ENCODE measurements at regions not wholly inside any gene's neighbourhood (a gene's known extent, or its start where the extent isn't known, plus 50 kb on each side); places are given as distances from the start of the nearest gene placed in this dataset.
A peak's percentile ranks its signal among the peaks of the same experiment; 100 is the strongest.
"Not testable (repeated sequence)": the region's sequence is repeated elsewhere in the genome, so short reads cannot be mapped to it uniquely, and the experiment has no call there.

DNA sequence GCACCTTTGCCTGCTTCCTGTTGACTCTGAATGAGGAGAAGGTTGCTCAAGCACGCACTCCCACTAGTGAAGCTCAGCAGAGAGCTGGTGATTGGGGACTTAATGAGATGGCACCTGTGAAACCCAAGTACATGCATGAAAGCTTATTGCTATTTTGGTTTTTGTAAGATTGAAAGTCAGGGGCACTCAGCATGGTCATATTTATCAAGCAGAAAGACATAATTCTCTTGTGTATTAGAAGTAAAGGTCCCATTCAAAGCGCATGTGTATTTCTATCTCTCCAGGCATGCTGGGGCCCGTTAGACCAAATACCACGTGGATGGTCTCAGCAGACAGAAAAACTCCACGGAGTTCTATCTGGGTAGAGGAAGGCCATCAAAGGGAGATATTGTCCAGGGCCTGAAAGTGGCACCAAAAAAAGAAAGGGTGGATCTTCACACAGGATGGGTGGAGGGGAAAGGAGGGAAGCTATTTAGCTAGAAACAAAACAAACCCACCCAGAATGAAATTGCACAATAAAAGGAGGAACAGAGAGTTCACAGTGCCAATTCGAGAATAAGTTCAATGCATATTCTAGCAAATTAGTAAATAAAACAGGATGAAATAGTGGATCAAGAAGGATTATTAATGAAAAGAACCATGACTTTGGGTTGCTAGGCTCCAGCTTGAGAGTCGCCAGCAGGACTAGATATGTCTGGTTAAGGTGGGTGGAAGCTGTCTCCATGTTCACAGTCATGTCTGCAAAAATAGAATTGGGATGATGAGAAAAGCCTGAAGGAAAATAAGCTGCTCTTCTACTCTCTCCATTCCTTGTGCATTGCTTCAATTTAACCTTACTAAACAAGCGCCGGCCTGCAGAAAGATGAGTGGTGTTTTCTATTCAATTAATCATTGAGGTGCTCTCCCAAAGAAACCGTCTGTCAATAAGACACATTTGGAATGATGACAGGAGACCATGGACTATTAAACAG is 224.9 kb upstream of the DTNBP1 start:
- Mint-ChIP-seq H3K27ac (no peak overlapping the region), H3K9me3 (no peaks in the 10 kb centered on the region), H3K36me3 (ENCODE audit: low read depth) (no peaks in the 10 kb centered on the region), H3K4me1 (peaks cover 6% of the 10 kb centered on the region), H3K27me3 (no peaks in the 10 kb centered on the region), H3K4me3 (no peak overlapping the region)
- ChIA-PET CTCF (no interaction called here), POLR2A (no interaction called here)
- no peak for DNase-seq

DNA sequence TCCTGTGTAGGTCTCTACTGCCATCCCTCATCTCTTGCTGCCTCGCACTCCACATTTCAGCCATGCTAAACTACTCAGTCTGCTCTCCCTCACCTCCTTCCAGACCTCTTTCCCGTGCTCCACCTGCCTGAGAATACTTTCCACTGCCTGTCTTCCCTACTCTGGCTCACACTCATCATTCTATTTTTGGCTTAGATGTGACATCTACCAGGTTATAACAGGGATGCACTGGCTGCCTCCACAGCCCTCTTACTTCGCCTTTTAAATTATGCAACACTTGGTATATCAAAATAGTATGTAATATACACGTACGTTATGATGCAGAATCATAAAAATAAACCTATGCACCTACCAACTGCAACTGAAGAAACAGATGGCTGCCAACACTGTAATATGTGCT is 222.8 kb upstream of the DTNBP1 start:
- POLR2A ChIA-PET = no interaction called here
- CTCF ChIA-PET = interaction anchor here (2.0 kb wide), 1 partner anchor 8 kb away, joined by 5 read pairs; no protein-coding TSS in a partner anchor

DNA sequence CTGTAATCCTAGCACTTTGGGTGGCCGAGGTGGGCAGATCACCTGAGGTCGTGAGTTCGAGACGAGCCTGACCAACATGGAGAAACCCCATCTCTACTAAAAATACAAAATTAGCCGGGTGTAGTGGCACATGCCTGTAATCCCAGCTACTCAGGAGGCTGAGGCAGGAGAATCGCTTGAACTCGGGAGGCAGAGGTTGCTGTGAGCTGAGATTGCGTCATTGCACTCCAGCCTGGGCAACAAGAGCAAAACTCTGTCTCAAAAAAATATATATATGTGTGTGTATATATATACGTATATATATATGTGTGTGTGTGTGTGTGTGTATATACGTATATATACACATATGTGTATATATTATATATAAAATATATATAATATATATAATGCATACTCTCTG is 220.8 kb upstream of the DTNBP1 start:
- DNase-seq; H3K9me3 Mint-ChIP-seq; H3K27ac Mint-ChIP-seq; H3K36me3 Mint-ChIP-seq (ENCODE audit: low read depth); H3K27me3 Mint-ChIP-seq; H3K4me3 Mint-ChIP-seq; POLR2A ChIA-PET: not testable (repeated sequence)
- CTCF ChIA-PET = interaction anchor here (2.0 kb wide), 1 partner anchor 10 kb away, joined by 5 read pairs; no protein-coding TSS in a partner anchor
- peaks cover 29% of the 10 kb centered on the region for H3K4me1 Mint-ChIP-seq

More for the DNA sequence above, 222.8 kb upstream of the DTNBP1 start:
- Mint-ChIP-seq H3K36me3 (ENCODE audit: low read depth) (no peaks in the 10 kb centered on the region), H3K27me3 (no peaks in the 10 kb centered on the region), H3K27ac (no peak overlapping the region), H3K9me3 (no peaks in the 10 kb centered on the region), H3K4me1 (peaks cover 14% of the 10 kb centered on the region), H3K4me3 (no peak overlapping the region)
- DNase-seq = no peak

DNA sequence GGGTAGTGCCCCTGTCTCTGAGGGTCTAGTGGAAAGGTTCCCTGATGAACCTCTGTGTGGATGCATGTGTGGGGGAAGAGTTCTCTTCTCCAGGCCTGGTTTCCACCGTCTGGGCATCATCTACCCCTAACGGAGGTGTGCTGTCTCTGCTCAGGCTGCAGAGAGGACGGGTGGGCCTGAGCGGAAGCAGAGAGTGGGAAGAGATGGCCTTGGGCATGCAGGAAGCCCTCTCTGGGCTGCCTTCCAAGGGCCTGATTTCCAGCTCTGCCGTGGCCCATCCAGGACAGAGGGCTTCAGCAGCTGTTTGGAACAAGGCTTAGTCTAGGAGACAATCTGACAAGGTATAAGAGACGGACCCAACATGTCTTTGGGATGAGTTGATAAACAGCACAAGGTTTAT is 220.1 kb upstream of the DTNBP1 start:
- POLR2A ChIA-PET = no interaction called here

DNA sequence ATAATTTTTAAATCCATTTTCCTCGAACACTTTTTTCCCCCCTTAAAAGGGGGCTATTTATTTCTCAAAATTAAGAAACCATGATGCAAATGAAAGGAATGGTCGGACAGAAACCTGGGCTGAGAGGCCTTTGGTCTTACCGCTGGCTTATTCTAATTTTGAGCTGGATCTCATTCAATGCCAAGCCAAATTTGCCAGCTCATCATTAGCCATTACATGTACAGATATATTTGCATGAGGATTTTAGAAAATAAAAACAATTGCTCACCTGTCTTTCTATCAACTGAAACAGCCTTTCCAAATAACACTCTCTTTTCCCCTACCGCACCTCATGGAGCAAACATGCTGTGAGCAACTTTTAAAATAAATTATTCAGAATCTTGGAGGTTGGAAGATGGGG is 219.5 kb upstream of the DTNBP1 start:
- no peaks in the 10 kb centered on the region for H3K27me3 Mint-ChIP-seq
- no peaks in the 10 kb centered on the region for H3K36me3 Mint-ChIP-seq (ENCODE audit: low read depth)
- DNase-seq = no peak
- H3K9me3 Mint-ChIP-seq = no peaks in the 10 kb centered on the region
- peaks cover 24% of the 10 kb centered on the region for H3K4me1 Mint-ChIP-seq
- ChIA-PET POLR2A (no interaction called here), CTCF (interaction anchor here (1.0 kb wide), 1 partner anchor 20 kb away, joined by 3 read pairs; no protein-coding TSS in a partner anchor)
- H3K27ac Mint-ChIP-seq = no peak overlapping the region
- no peak overlapping the region for H3K4me3 Mint-ChIP-seq

More for the DNA sequence above, 220.1 kb upstream of the DTNBP1 start:
- no peaks in the 10 kb centered on the region for H3K9me3 Mint-ChIP-seq
- peaks cover 29% of the 10 kb centered on the region for H3K4me1 Mint-ChIP-seq
- H3K4me3 Mint-ChIP-seq = no peak overlapping the region
- no peak overlapping the region for H3K27ac Mint-ChIP-seq
- no peaks in the 10 kb centered on the region for H3K36me3 Mint-ChIP-seq (ENCODE audit: low read depth)
- no peak for DNase-seq
- H3K27me3 Mint-ChIP-seq = no peaks in the 10 kb centered on the region
- CTCF ChIA-PET = interaction anchor here (1.0 kb wide), 1 partner anchor 19 kb away, joined by 3 read pairs; no protein-coding TSS in a partner anchor

DNA sequence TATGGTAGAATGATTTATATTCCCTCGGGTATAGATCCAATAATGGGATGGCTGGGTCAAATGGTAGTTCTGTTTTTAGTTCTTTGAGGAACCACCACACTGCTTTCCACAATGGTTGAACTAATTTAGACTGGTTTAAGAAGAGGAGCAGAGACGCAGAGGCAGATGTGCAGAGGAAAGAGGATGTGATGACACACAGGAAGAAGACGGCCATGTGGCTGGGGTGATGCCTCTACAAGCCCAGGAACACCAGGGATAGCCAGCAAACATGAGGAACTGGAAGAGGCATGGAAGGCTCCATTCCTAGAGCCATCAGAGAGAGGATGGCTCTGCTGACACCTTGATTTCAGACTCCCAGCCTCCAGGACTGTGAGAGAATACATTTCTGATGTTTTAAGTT is 218.3 kb upstream of the DTNBP1 start:
- ChIA-PET CTCF (no interaction called here), POLR2A (no interaction called here)
- Mint-ChIP-seq H3K4me1 (peaks cover 23% of the 10 kb centered on the region), H3K4me3 (no peak overlapping the region), H3K36me3 (ENCODE audit: low read depth) (no peaks in the 10 kb centered on the region), H3K9me3 (no peaks in the 10 kb centered on the region), H3K27me3 (no peaks in the 10 kb centered on the region), H3K27ac (no peak overlapping the region)
- no peak for DNase-seq

DNA sequence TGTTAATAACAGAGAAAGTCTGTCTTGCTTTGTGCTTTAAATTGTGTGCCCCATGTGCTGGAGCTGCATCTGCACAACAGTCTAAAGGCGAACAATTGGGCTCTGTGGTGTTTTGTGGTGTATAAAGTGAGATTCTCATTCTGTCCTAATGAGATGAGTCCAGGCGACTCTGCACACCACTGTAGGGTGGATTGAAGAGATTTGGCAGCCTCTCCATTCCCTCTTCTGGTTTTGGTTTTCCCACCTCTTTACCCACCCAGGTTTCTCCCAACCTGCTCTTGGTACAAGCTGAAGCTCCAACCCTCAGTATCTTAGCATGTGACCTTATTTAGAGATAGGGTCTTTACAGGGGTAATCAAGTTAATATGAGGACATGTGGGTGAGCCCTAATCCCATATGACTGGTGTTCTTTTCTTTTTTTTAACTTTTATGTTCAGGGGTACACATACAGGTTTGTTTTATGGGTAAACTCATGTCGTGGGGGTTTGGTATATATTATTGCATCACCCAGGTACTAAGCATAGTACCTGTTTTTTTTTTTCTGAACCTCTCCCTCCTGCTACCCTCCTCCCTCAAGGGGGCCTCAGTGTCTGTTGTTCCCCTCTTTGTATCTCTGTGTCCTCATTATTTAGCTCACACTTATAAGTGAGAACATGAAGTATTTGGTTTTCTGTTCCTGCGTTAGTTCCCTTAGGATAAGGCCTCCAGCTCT is 217.6 kb upstream of the DTNBP1 start:
- Mint-ChIP-seq H3K36me3 (ENCODE audit: low read depth) (no peaks in the 10 kb centered on the region), H3K4me3 (no peak overlapping the region), H3K4me1 (peaks cover 23% of the 10 kb centered on the region), H3K27me3 (no peaks in the 10 kb centered on the region), H3K27ac (no peak overlapping the region), H3K9me3 (no peaks in the 10 kb centered on the region)
- CTCF ChIA-PET = no interaction called here
- DNase-seq = no peak
- POLR2A ChIA-PET = no interaction called here

DNA sequence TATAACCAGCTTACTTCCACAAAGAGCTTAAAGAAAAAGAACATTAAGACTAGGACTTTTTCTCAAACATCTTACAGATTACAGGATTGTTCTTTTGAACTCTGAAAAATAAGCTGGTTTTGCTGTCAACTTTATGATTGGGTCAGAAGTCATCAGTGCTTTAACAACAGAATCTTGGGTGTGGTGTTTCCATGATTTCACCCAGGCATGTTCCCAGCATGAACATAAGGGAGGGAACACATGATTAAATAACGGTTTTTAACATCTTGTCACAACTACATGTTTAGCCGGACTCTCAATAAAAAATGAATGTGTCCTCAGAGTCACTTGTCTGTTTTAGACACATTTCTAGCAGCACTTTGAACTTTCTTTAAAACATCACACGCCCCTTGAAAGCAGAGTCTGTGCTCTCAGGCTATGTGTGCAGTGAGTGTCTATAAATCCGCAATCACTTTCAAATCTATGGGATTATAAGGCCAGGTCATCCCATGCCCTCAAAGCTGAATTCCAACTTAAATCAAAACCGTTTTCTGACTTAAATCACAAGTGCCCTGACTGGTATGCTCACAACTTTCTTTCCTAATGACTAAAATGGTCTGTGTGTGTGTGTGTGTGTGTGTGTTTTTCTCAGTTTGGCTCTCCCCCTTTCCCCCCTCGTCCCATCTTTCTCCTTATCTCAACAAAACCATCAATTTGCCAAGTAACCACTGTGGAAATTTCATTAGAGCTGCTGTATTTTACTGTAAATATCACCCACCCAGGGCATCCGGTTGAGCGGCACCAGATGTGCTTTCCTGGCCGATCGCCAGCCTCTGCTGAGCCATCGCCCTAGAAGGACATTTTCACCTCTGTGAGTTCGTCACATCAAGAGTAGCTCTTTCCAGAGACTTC is 216.8 kb upstream of the DTNBP1 start:
- CTCF ChIA-PET = no interaction called here
- POLR2A ChIA-PET = no interaction called here
- Mint-ChIP-seq H3K9me3 (no peaks in the 10 kb centered on the region), H3K4me3 (no peak overlapping the region), H3K27me3 (no peaks in the 10 kb centered on the region), H3K27ac (no peak overlapping the region), H3K4me1 (peaks cover 23% of the 10 kb centered on the region), H3K36me3 (ENCODE audit: low read depth) (no peaks in the 10 kb centered on the region)
- DNase-seq = peak; percentile 34

DNA sequence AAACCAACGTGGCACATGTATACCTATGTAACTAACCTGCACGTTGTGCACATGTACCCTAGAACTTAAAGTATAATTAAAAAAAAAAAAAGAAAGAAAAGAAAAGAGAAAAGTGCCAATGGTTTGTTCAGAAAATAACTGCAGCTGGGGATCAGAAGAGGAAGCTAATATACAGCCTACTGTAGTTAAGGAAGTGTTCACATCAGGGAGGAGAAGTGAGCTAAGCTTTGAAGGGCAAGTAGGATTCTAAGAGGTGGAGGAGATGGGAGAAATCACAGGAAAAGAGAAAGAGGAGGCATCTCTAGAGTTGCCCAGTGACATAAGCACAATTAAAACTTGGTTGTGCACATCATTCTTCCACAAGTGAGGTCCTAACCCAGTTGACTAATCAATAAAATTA is 214.4 kb upstream of the DTNBP1 start:
- ChIA-PET POLR2A (no interaction called here), CTCF (interaction anchor here (0.7 kb wide), 1 partner anchor 131 kb away, joined by 3 read pairs; no protein-coding TSS in a partner anchor)
- no peak for DNase-seq
- Mint-ChIP-seq H3K4me3 (no peak overlapping the region), H3K4me1 (peaks cover 23% of the 10 kb centered on the region), H3K36me3 (ENCODE audit: low read depth) (no peaks in the 10 kb centered on the region), H3K27ac (no peak overlapping the region), H3K9me3 (peaks cover 2% of the 10 kb centered on the region), H3K27me3 (no peaks in the 10 kb centered on the region)

DNA sequence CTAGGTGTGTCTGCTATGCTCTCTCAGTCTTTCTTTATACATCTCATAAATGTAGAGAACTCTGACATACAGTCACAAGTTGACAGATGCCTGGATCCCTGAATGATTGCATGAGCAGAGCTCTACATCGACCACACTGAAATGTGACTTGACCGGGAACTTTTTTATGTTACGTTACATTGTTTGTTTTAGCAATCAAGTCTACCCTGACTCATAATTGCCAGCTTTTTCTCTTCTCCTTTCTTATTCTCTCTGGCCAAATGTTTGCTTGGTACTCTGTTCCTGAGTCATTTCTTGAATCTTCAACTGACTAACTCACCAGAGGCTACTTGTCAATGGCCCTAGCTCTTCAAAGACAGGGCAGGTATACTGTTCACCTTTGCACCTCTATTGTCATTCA is 213.6 kb upstream of the DTNBP1 start:
- Mint-ChIP-seq H3K27ac (no peak overlapping the region), H3K9me3 (peaks cover 2% of the 10 kb centered on the region), H3K4me3 (no peak overlapping the region), H3K27me3 (no peaks in the 10 kb centered on the region), H3K36me3 (ENCODE audit: low read depth) (no peaks in the 10 kb centered on the region), H3K4me1 (peaks cover 21% of the 10 kb centered on the region)
- DNase-seq = no peak
- ChIA-PET POLR2A (no interaction called here), CTCF (no interaction called here)

DNA sequence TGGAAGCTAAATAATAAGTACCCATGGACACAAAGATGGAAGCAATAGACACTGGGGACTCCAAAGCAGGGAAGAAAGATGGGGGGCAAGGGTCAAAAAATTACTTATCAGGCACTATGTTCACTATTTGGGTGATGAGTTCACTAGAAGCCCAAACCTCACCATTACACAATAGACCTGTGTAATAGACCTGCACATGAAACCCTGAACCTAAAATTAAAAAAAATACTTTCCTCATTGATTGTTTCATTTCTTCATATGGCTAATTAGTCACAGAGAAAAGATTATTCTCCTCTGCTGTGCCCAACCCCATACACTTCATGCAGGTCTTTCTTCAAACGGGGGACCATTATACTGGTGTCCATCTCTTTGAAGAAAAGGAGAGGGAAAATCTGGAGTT is 213.0 kb upstream of the DTNBP1 start:
- POLR2A ChIA-PET = no interaction called here
- CTCF ChIA-PET = interaction anchor here (0.6 kb wide), 1 partner anchor 29 kb away, joined by 5 read pairs; no protein-coding TSS in a partner anchor
- H3K9me3 Mint-ChIP-seq = peaks cover 2% of the 10 kb centered on the region
- DNase-seq = no peak
- peaks cover 17% of the 10 kb centered on the region for H3K4me1 Mint-ChIP-seq
- no peak overlapping the region for H3K4me3 Mint-ChIP-seq
- no peaks in the 10 kb centered on the region for H3K27me3 Mint-ChIP-seq
- no peak overlapping the region for H3K27ac Mint-ChIP-seq
- H3K36me3 Mint-ChIP-seq (ENCODE audit: low read depth) = no peaks in the 10 kb centered on the region

DNA sequence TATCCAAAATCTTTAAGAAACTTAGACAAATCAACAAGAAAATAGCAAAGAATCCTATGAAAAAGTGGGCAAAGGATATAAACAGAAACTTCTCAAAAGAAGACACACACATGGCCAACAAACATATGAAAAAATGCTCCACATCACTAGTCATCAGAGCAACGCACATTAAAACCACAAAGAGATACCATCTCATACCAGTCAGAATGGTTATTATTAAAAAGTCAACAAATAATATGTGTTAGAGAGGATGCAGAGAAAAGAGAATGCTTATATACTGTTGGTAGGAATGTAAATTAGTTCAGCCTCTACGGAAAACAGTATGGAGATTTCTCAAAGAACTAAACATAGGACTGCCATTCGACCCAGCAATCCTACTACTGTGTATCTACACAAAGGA is 212.0 kb upstream of the DTNBP1 start:
- Mint-ChIP-seq H3K9me3 (peaks cover 2% of the 10 kb centered on the region), H3K4me3 (no peak overlapping the region), H3K36me3 (ENCODE audit: low read depth) (no peaks in the 10 kb centered on the region), H3K27ac (no peak overlapping the region), H3K4me1 (peaks cover 7% of the 10 kb centered on the region), H3K27me3 (no peaks in the 10 kb centered on the region)
- ChIA-PET CTCF (interaction anchor here (1.2 kb wide), 1 partner anchor 12 kb away, joined by 3 read pairs; no protein-coding TSS in a partner anchor), POLR2A (no interaction called here)
- DNase-seq = no peak
